GM18519 (cell line): ENCODE measurements at regions not wholly inside any gene's neighbourhood (a gene's known extent, or its start where the extent isn't known, plus 50 kb on each side); places are given as distances from the start of the nearest gene placed in this dataset.

Experiments
- ATAC-seq: cut with Tn5 transposase; IDR thresholded peaks from one replicate; pipeline ENCODE4 v1.9.1; 2021; ENCODE audit warnings: mild to moderate bottlenecking, moderate library complexity; ENCODE audit not compliant: unreplicated experiment, low FRiP score

- no peak for ATAC-seq
Measured at GRCh38 chr6:4591218-4591617, 185.0 kb upstream of the CDYL start.

- ATAC-seq = no peak
Measured at GRCh38 chr6:4589295-4589694, 186.9 kb upstream of the CDYL start.

DNA sequence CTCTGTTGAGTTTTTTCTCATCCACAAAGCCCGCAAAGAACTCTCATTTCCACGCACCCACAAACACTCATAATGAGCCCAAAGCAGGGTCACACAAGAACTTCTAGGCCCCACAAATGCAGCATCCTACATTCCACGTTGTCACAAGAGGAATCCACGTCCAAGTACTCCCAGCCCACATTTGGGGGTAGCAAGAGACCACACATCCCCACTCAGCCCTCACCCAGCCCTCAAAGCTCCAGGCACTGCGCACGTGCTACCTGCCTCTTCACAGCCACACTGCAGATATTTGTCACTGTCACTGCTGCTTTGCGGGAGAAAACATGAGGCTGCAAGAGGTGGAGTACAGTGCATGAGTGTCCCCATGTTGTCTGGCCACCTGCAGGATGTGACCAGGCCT is 187.6 kb upstream of the CDYL start:
- ATAC-seq = no peak

DNA sequence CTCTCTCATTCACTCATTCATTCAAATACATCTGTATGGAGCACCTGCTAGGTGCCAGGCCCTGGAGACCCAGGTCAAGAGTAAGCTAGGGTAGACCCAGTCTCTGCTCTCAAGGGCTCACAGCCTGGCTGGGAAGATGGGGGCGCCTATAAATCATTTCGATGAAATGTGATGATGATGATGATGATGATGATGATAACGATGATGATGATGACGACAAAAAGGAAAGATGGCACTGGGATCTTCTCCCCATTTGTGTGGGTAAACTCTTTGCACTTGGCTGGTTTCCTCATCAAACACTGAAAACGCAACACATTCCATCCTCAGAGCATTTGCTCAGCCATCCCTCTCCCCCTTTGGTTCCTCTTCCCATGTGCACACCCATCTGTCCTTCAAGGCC is 188.0 kb upstream of the CDYL start:
- no peak for ATAC-seq

- no peak for ATAC-seq
Measured at GRCh38 chr6:4587171-4587570, 189.0 kb upstream of the CDYL start.

- no peak for ATAC-seq
Measured at GRCh38 chr6:4586469-4586859, 189.7 kb upstream of the CDYL start.

DNA sequence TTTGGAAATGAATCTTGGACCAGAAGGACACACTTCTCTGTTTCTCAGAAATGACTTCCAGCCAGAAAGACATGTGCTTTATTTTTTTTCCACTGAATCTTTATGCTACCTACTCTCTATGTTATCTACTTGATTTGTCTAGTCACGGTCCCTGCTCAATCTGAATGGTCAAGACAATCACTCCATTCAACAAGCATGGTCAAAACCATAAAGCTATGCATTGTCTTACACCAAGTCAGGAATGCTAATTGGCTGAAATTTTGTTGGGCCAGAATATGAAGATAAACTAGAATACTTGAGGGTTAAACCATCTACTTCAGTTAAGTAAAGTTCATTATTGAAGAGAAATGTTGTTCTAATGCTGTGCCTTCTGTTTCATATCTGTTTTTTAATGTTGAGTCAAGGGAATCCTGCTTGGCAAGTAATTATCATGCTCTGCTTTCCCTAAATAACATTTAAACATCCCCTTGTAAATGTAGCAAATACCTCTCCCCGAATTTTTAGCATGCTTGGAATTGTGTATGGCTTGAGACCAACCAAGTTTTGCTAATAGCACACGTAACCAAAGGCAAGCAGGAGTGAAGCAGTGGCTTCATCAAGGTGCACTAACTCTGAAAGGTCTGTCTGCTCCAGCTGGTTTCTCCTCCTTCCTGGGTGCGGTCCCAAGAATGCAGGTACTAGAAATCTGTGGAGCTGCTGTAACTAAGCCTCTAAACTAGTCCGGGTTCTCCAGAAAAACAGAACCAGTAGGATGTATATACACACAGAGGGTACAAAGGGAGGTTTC is 190.3 kb upstream of the CDYL start:
- no peak for ATAC-seq

DNA sequence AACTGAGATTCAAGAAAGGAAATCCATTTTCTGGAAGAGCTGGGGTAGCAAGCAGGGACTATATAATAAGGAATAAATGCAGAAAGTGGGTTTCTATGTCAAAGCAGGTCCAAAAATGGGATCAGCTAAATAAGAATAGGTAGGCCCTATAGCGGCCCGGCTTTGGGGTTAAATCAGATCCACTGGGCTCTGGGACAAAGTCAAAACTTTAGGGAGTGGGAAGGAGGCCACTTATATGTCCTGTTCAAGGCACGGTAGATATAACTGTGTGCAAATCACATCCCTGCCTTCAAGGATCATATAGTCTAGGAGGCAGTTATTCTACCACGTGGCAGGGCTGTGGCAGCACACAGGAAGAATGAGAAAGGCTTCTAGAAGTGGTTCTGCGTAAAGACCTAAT is 191.4 kb upstream of the CDYL start:
- ATAC-seq = no peak

DNA sequence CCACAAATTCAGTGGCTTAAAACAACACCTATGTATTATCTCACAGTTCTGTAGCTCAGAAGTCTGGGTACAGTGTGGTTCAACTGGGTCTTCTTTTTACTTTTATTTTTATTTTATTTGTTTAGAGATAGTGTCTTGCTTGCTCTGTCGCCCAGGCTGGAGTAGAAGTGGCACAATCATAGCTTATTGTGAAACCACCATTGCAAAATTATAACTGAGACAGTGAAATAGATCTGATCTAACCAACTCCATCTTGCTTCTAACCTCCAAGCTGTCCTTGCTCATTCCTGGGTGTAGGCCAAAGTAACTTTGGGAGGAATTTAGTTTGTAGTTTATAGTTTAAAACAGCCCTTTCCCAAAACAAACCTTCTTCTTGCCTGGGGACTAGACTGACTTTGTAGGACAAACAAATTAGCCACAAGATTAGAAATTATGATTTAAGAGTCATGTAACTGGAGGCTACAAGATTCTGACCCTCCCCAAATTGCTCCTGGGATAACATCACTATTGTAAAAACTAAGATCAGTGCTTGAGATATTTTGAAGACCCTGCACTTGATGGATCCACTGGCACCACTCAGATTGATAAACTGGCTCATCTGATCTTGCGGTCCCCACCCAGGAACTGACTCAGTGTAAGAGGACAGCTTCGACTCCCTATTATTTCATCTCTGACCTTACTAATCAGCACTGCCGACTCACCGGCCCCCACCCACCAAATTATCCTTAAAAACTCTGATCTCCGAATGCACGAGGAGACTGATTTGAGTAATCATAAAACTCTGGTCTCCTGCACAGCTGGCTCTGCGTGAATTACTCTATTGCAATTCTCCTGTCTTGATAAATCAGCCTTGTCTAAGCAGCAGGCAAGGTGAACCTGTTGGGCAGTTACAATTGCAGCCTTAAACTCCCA is 193.4 kb upstream of the CDYL start:
- ATAC-seq = no peak

GRCh38 chr6:4581468-4582385 is 194.5 kb upstream of the CDYL start:
- ATAC-seq = no peak

GRCh38 chr6:4580361-4580760 is 195.8 kb upstream of the CDYL start:
- ATAC-seq = no peak

DNA sequence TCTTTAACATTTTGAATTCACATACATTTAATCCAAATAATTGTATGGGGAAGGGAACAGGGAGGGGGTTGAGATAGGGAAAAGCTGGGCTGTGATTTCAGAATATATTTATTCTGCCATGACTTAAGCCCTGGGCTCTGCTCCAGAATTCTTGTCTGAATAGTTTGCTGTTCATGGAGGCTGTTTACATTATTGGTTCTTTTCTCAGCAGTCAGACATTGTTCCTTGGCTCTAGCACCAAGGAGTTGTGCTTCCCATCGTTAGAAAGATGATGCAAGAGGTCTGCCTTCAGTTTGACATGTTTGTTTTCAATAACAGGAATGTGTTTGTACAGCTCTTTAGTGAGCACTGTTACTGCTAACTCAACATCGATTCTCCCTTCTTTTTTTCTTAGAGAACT is 198.8 kb upstream of the CDYL start:
- no peak for ATAC-seq

- ATAC-seq = no peak
Measured at GRCh38 chr6:4575714-4576113, 200.5 kb upstream of the CDYL start.

DNA sequence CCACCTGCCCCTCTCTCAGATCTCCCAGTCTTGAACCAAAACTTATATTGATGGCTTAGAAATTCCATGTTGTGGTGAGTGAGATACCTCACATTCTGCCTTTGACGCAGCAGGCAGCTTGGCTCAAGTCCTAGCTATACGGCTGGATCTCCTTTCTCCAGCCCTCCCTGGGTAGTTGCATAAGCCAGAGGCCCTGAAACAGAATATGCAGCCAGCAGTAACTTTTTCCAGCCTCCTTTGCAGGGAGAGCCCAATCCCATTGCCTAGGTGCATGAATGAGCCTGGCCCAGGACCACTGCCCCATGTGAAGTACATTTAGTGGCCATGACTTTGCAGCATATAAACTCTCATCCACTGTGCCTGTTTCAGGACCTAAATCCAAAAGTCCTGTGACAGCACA is 202.2 kb upstream of the CDYL start:
- ATAC-seq = no peak

DNA sequence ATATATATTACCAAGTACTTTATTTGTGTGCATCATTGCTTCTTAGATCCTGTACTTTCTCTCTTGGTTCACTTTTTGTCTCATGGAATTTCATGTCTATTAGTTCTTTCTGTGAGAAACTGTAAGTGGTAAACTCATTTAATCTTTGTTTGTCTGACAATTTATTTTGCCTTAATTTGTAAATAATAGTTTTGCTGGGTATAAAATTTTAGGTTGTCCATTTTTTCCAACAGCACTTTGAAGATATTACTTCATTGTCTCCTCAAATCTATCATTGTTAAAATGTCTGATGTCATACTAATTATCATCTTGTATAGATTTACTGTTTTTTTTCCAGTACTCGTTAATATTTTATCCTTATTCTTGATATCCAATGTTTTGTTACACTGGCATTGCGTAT is 205.2 kb upstream of the CDYL start:
- no peak for ATAC-seq

DNA sequence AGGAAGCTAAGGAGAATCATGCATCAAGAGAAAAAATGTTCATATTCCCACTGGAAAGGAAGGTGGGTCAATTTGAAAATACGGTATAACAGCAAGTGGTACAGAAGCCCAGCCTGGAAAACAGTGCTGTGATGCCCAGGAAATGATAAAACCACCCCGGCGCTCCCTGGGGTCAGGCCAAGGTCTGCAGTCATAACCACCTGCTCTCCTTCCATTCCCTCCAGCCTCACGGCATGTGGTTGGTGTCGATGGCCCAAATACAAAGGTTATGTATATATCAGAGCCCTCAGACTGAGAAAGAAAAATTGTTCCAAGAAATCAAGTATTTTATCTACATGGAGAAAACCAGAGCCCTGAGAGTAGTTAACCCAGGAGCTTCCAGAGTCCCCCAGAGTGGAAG is 208.1 kb upstream of the CDYL start:
- ATAC-seq = no peak

GRCh38 chr6:4567141-4567540 is 209.1 kb upstream of the CDYL start:
- no peak for ATAC-seq

DNA sequence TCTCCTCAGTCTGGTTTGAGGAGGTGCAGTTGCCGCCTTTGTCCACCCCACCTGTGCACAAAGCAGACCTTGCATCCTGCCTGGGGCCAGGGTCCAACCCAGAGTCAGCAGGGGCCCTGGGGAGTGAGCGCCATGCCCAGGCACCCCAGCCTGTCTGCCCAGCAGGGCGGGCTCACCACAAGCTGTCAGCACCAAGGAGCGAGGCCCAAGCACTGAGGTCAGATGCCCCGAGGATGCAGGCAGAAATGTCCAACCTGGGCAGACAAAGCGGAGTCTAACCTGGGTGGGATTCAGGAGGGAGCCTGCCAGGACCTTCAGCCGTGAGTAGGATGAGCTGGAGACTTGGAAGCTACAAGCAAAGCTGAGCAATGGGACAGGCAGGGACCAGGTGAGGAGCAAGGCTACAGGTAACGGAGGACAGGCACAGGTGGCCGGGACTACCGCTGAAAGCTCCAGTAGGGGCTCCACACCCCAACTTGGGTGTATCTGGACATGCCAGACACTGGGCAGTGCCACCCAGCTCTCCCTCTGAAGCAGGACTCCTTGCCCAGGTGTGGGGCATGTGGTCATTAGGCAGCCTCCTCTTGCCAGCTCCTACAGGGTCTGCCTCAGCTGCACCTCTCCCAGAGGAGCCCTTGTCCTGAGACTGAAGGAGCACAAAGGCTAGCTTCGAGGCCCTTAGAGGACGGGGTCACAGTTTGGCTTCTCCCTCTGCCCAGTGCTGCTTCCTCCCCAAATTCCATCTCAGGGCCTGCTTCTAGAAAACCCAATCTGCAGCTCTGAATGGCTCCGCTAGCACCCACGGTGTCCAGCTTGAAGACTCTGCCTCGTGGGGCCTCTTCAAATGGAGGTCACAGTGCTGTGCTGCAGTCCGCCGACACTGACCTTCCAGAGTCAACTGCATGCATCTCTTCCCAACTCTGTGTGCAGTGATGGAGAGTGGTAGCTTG is 210.6 kb upstream of the CDYL start:
- ATAC-seq = no peak

DNA sequence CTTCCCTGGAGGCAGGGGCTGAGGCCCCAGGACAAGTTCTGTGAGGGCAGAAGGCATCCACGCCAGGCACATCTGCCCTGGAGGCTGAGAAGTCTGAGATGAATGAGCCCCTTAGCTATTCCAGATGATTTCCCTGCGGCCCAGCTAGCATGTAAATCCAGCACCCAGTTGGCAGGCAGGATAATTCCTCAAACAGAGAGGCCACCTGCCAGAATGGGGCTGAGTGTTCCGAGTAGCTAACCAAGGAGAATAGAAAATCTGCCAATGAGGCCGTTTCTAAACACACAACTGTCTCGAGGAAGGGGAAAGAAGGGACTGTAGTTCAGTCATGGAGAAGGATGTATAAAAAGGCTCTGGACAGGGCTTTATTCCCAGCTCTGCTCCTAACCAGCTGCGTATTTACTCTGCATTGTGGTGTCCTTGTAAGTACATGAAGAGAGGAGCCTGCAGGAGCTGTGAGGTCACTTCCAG is 211.4 kb upstream of the CDYL start:
- ATAC-seq = no peak

- no peak for ATAC-seq
Measured at GRCh38 chr6:4563877-4564276, 212.3 kb upstream of the CDYL start.
